H1 (cell line): ENCODE measurements at regions not wholly inside any gene's neighbourhood (a gene's known extent, or its start where the extent isn't known, plus 50 kb on each side); places are given as distances from the start of the nearest gene placed in this dataset.
"Not testable (repeated sequence)": the region's sequence is repeated elsewhere in the genome, so short reads cannot be mapped to it uniquely, and the experiment has no call there.

Experiments used
- CBX5 ChIP-seq: fragments of 300-800, 300-1000 bp; sonication (generic); IDR thresholded peaks from 2 replicates; pipeline ENCODE4 v1.7.1; 2016; ENCODE audit warnings: antibody characterized with exemption, low read length, low read depth
- JUND ChIP-seq: IDR thresholded peaks from 2 replicates; pipeline ENCODE4 v1.6.1; 2011; ENCODE audit warnings: mild to moderate bottlenecking, improper control_type of control experiment, low read length
- KDM1A ChIP-seq: fragments of 200-600, 300-600 bp; sonication (generic); IDR thresholded peaks from 2 replicates; pipeline ENCODE4 v1.7.1; 2016; ENCODE audit warnings: mild to moderate bottlenecking, low read length, borderline replicate concordance
- RAD21 ChIP-seq, 2 experiments: IDR thresholded peaks in 1 of 2; conservative IDR thresholded peaks in 1 of 2; 2 replicates each; pipeline ENCODE4 v1.6.1; 2011; ENCODE audit warnings: low read depth in 2 of 2, low read length in 2 of 2, improper control_type of control experiment in 1 of 2, inconsistent platforms in 1 of 2, mild to moderate bottlenecking in 1 of 2, moderate library complexity in 1 of 2
- ZNF274 ChIP-seq: IDR thresholded peaks from 2 replicates; pipeline ENCODE4 v1.7.0; 2012; ENCODE audit warnings: low read length, borderline replicate concordance; ENCODE audit errors: extremely low read depth
- TF ChIP-seq, protein P1 (sequence below), 3 experiments: IDR thresholded peaks; 1 replicate in 2 of 3; 2 replicates in 1 of 3; pipeline versions ENCODE4 v1.5.1 to v1.6.1; 2011; ENCODE audit warnings: low read length in 3 of 3, mild to moderate bottlenecking in 3 of 3, inconsistent platforms in 2 of 3, low read depth in 1 of 3, moderate library complexity in 1 of 3; ENCODE audit not compliant: insufficient read depth in 1 of 3; ENCODE audit errors: control extremely low read depth in 1 of 3

DNA sequence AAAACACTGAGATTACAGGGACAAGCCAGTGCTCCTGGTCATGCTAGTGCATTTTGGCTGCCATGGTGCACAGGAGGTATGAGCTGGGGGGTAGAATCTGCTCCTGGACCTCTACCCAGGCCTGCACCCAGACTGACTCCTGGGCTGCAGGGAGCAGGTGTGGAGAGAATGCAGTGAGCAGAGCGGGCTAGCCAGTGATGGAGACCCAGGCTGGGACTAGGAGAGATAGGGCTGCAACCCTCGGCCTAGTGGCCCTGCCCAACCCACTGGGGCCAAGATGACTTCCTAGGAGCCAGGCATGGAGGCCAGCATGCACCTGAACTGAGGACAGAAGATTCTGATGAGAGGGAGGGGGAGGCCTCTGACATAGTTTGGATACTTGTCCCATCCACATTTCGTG is 55.9 kb upstream of the CSPG4 start:
- TF ChIP-seq, protein P1, sequence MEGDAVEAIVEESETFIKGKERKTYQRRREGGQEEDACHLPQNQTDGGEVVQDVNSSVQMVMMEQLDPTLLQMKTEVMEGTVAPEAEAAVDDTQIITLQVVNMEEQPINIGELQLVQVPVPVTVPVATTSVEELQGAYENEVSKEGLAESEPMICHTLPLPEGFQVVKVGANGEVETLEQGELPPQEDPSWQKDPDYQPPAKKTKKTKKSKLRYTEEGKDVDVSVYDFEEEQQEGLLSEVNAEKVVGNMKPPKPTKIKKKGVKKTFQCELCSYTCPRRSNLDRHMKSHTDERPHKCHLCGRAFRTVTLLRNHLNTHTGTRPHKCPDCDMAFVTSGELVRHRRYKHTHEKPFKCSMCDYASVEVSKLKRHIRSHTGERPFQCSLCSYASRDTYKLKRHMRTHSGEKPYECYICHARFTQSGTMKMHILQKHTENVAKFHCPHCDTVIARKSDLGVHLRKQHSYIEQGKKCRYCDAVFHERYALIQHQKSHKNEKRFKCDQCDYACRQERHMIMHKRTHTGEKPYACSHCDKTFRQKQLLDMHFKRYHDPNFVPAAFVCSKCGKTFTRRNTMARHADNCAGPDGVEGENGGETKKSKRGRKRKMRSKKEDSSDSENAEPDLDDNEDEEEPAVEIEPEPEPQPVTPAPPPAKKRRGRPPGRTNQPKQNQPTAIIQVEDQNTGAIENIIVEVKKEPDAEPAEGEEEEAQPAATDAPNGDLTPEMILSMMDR (IDR thresholded peaks at IDR 0.05; ENCODE audit: control extremely low read depth in 1 of 3, insufficient read depth in 1 of 3, low read depth in 1 of 3, low read length in 3 of 3), result not testable (repeated sequence)
- TF ChIP-seq JUND; RAD21 (IDR thresholded peaks at IDR 0.05 in 1 of 2, conservative IDR thresholded peaks at IDR 0.05 in 1 of 2; ENCODE audit: low read depth in 2 of 2, low read length in 2 of 2); ZNF274; CBX5; KDM1A: not testable (repeated sequence)
